GM12878 (cell line): ENCODE measurements at regions not wholly inside any gene's neighbourhood (a gene's known extent, or its start where the extent isn't known, plus 50 kb on each side); places are given as distances from the start of the nearest gene placed in this dataset.

Source experiments
- ATAC-seq: fragments of 200-7000 bp; cut with Tn5 transposase; 3 replicates; pipeline ENCODE4 v1.9.1; 2020; ENCODE audit warnings: mild to moderate bottlenecking, moderate library complexity
- BruUV-seq: library from RNA; stranded (reverse); fragments of 400-500 nt; replicated peaks from 2 replicates; lab custom pipeline; 2021; lab: Mats Ljungman, UMichigan
- CTCF ChIA-PET: fragments of 300-600 bp; sonication (Branson Sonifier 250); formaldehyde crosslinking; extraction: SDS; loops from one replicate; lab custom pipeline; 2021; ENCODE audit warnings: inconsistent platforms; lab: Yijun Ruan, JAX
- POLR2A ChIA-PET: fragments of 350-600 bp; formaldehyde crosslinking; extraction: SDS; loops from one replicate; lab custom pipeline; 2021; ENCODE audit warnings: inconsistent platforms; lab: Charles Lee
- RAD21 ChIA-PET: fragments of 300-600 bp; sonication (Branson Sonifier 250); formaldehyde crosslinking; loops from one replicate; lab custom pipeline; 2023; ENCODE audit warnings: antibody characterized with exemption; ENCODE audit not compliant: unreplicated experiment; lab: Charles Lee
- SMC1A ChIA-PET: fragments of 300-600 bp; sonication (Branson Sonifier 250); formaldehyde crosslinking; loops from one replicate; lab custom pipeline; 2023; ENCODE audit not compliant: unreplicated experiment, uncharacterized antibody; lab: Charles Lee
- DNase-seq: peaks from one replicate; pipeline ENCODE4 v3.0.0-alpha.2; 2011; ENCODE audit warnings: low read depth, low spot score
- FAIRE-seq: peaks from 3 replicates; lab custom pipeline; 2011; peaks lifted over from hg19 to GRCh38; lab: Jason Lieb, UNC
- H2AFZ ChIP-seq: 2 replicates; pipeline ENCODE4 v1.6.0; 2011; ENCODE audit warnings: low read depth, low read length, control low read depth; ENCODE audit not compliant: control insufficient read depth
- H3K27ac ChIP-seq: 2 replicates; pipeline ENCODE4 v1.5.1; 2011; ENCODE audit warnings: control low read depth; ENCODE audit not compliant: control insufficient read depth, insufficient read depth
- H3K27me3 ChIP-seq, 2 experiments: replicated peaks in 1 of 2; 2 replicates each; pipeline versions ENCODE4 v1.6.0 to v1.6.1; 2011; ENCODE audit warnings: low read length in 1 of 2; ENCODE audit not compliant: control insufficient read depth in 2 of 2, insufficient read depth in 2 of 2
- H3K36me3 ChIP-seq, 2 experiments: 2 replicates each; pipeline ENCODE4 v1.5.1; 2011; ENCODE audit warnings: low read length in 1 of 2; ENCODE audit not compliant: control insufficient read depth in 2 of 2, insufficient read depth in 2 of 2
- H3K4me1 ChIP-seq: 2 replicates; pipeline ENCODE4 v1.6.1; 2011; ENCODE audit warnings: mild to moderate bottlenecking, low read length, moderate library complexity, mixed read lengths; ENCODE audit not compliant: control insufficient read depth, insufficient read depth
- H3K4me2 ChIP-seq: 2 replicates; pipeline ENCODE4 v1.6.0; 2011; ENCODE audit warnings: control low read depth; ENCODE audit not compliant: control insufficient read depth, insufficient read depth
- H3K4me3 ChIP-seq: fragments of 200-600 bp; sonication (generic); 2 replicates; pipeline ENCODE4 v1.5.1; 2016
- H3K79me2 ChIP-seq: 2 replicates; pipeline ENCODE4 v1.6.0; 2011; ENCODE audit warnings: low read length; ENCODE audit not compliant: control insufficient read depth, insufficient read depth
- H3K9ac ChIP-seq: 2 replicates; pipeline ENCODE4 v1.8.0; 2011; ENCODE audit warnings: low read length, control low read depth, mixed read lengths; ENCODE audit not compliant: control insufficient read depth, insufficient read depth
- H3K9me3 ChIP-seq: replicated peaks from 3 replicates; pipeline ENCODE4 v1.5.1; 2011; ENCODE audit warnings: mild to moderate bottlenecking, low read length; ENCODE audit not compliant: control insufficient read depth, insufficient read depth
- H4K20me1 ChIP-seq: 2 replicates; pipeline ENCODE4 v1.6.0; 2011; ENCODE audit not compliant: control insufficient read depth, insufficient read depth
- BRCA1 ChIP-seq: IDR thresholded peaks from 2 replicates; pipeline ENCODE4 v1.6.1; 2011; ENCODE audit warnings: low read depth, low read length, improper control_type of control experiment
- CREM ChIP-seq: IDR thresholded peaks from 2 replicates; pipeline ENCODE4 v1.6.1; 2014; ENCODE audit warnings: antibody characterized with exemption, low read depth
- CUX1 ChIP-seq: IDR thresholded peaks from 2 replicates; pipeline ENCODE4 v1.6.1; 2012; ENCODE audit warnings: improper control_type of control experiment, low read depth, low read length; ENCODE audit not compliant: insufficient replicate concordance
- ELK1 ChIP-seq: IDR thresholded peaks from 2 replicates; pipeline ENCODE4 v1.6.1; 2012; ENCODE audit warnings: low read depth, low read length, improper control_type of control experiment
- HCFC1 ChIP-seq: fragments of 150-350 bp; IDR thresholded peaks from 2 replicates; pipeline ENCODE4 v1.6.1; 2014; ENCODE audit warnings: low read length
- KLF5 ChIP-seq: fragments of 450-650 bp; IDR thresholded peaks from 2 replicates; pipeline ENCODE4 v1.6.1; 2014; ENCODE audit warnings: mild to moderate bottlenecking; ENCODE audit not compliant: partially characterized antibody
- MEF2B ChIP-seq: fragments of 450-650 bp; IDR thresholded peaks from 2 replicates; pipeline ENCODE4 v1.6.1; 2018; ENCODE audit warnings: mild to moderate bottlenecking, moderate library complexity; ENCODE audit not compliant: partially characterized antibody, poor library complexity, severe bottlenecking
- MTA2 ChIP-seq: fragments of 450-650 bp; IDR thresholded peaks from 2 replicates; pipeline ENCODE4 v1.6.1; 2016; ENCODE audit warnings: low read depth, mild to moderate bottlenecking, moderate library complexity
- MYB ChIP-seq: fragments of 150-350 bp; IDR thresholded peaks from 2 replicates; pipeline ENCODE4 v1.6.1; 2014; ENCODE audit warnings: mild to moderate bottlenecking, low read depth, low read length, borderline replicate concordance
- NBN ChIP-seq: fragments of 450-650 bp; IDR thresholded peaks from 2 replicates; pipeline ENCODE4 v1.6.1; 2016
- NR2C1 ChIP-seq: fragments of 450-650 bp; IDR thresholded peaks from 2 replicates; pipeline ENCODE4 v1.6.1; 2017; ENCODE audit warnings: antibody characterized with exemption, mild to moderate bottlenecking, moderate library complexity
- RELA ChIP-seq: fragments of 450-650 bp; IDR thresholded peaks from 2 replicates; pipeline ENCODE4 v1.8.0; 2014; ENCODE audit warnings: borderline replicate concordance; ENCODE audit not compliant: partially characterized antibody
- SREBF2 ChIP-seq: IDR thresholded peaks from 2 replicates; pipeline ENCODE4 v1.6.1; 2012; ENCODE audit warnings: mild to moderate bottlenecking, low read length
- TAF1 ChIP-seq: IDR thresholded peaks from 2 replicates; pipeline ENCODE4 v1.6.1; 2011; ENCODE audit warnings: mild to moderate bottlenecking, low read depth, low read length, borderline replicate concordance
- USF2 ChIP-seq: IDR thresholded peaks from 2 replicates; pipeline ENCODE4 v1.6.1; 2011; ENCODE audit warnings: low read depth, low read length, improper control_type of control experiment, borderline replicate concordance
- ZNF24 ChIP-seq: fragments of 450-650 bp; IDR thresholded peaks from 2 replicates; pipeline ENCODE4 v1.6.1; 2017; ENCODE audit warnings: antibody characterized with exemption, mild to moderate bottlenecking
- WGBS: methylation state at CpG from one replicate; pipeline ENCODE4 v1.1.6; 2016; ENCODE audit warnings: low lambda C conversion rate; ENCODE audit not compliant: insufficient replicate concordance, insufficient coverage; ENCODE audit errors: missing lambda C conversion rate; 5-methylcytosine and 5-hydroxymethylcytosine counted together
- in situ Hi-C: fragments of 300-500 bp; cut with MboI; formaldehyde crosslinking; loops from 9 replicates; pipeline ENCODE4 v1.14.3; 2018; ENCODE audit warnings: mixed read lengths
- intact Hi-C: fragments of 100-400 bp; cut with micrococcal nuclease; formaldehyde crosslinking; loops from one replicate; pipeline ENCODE4 v1.14.2; 2022; ENCODE audit not compliant: unreplicated experiment
- TF ChIP-seq, protein P1 (sequence below): fragments of 450-650 bp; IDR thresholded peaks from 2 replicates; pipeline ENCODE4 v1.6.1; 2016; ENCODE audit warnings: mild to moderate bottlenecking

GRCh38 chr2:152974146-152974545 is 255.7 kb downstream of the ARL6IP6 start (continued):
- TF ChIP-seq CUX1 = no peak

GRCh38 chr2:152971685-152972084 is 253.3 kb downstream of the ARL6IP6 start:
- ChIA-PET RAD21 (no interaction called here), SMC1A (no interaction called here), CTCF (no interaction called here), POLR2A (no interaction called here)
- no peak for FAIRE-seq
- in situ Hi-C loops (no loop called here), intact Hi-C loops (no loop called here)
- 29% methylated on average over 1 of the region's 1 CpG for WGBS
- Histone ChIP-seq H3K79me2 (no peaks in the 10 kb centered on the region), H3K9me3 (no peaks in the 10 kb centered on the region), H3K27ac (no peak overlapping the region), H2AFZ (no peak overlapping the region), H3K36me3 (no peaks in the 10 kb centered on the region), H3K9ac (no peak overlapping the region), H4K20me1 (no peaks in the 10 kb centered on the region), H3K4me1 (no peaks in the 10 kb centered on the region), H3K4me2 (no peak overlapping the region), H3K27me3 (no peaks in the 10 kb centered on the region), H3K4me3 (no peak overlapping the region)
- no peak for DNase-seq
- TF ChIP-seq ELK1 (no peak), CREM (no peak), MYB (no peak), USF2 (no peak), MTA2 (no peak), HCFC1 (no peak), KLF5 (no peak), RELA (no peak), NR2C1 (no peak), SREBF2 (no peak), NBN (no peak), BRCA1 (no peak), MEF2B (no peak), ZNF24 (no peak), TAF1 (no peak)
- TF ChIP-seq, protein P1, sequence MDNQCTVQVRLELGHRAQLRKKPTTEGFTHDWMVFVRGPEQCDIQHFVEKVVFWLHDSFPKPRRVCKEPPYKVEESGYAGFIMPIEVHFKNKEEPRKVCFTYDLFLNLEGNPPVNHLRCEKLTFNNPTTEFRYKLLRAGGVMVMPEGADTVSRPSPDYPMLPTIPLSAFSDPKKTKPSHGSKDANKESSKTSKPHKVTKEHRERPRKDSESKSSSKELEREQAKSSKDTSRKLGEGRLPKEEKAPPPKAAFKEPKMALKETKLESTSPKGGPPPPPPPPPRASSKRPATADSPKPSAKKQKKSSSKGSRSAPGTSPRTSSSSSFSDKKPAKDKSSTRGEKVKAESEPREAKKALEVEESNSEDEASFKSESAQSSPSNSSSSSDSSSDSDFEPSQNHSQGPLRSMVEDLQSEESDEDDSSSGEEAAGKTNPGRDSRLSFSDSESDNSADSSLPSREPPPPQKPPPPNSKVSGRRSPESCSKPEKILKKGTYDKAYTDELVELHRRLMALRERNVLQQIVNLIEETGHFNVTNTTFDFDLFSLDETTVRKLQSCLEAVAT = no peak
- ATAC-seq = no peak
- no TSS peak for BruUV-seq
